OCI-LY3 (cell line): ENCODE measurements at regions not wholly inside any gene's neighbourhood (a gene's known extent, or its start where the extent isn't known, plus 50 kb on each side); places are given as distances from the start of the nearest gene placed in this dataset.

Source experiments
- H2AFZ ChIP-seq: fragments of 200-600, 300-600 bp; shearing (Covaris generic); 2 replicates; pipeline ENCODE4 v1.6.0; 2014; ENCODE audit warnings: antibody characterized with exemption, low read depth, low read length
- H3K27ac ChIP-seq: fragments of 200-600, 300-600 bp; sonication (generic); 2 replicates; pipeline ENCODE4 v1.5.1; 2014; ENCODE audit warnings: mild to moderate bottlenecking, low read length, moderate library complexity, mixed read lengths
- H3K27me3 ChIP-seq: fragments of 200-600, 300-600 bp; sonication (generic); 2 replicates; pipeline ENCODE4 v1.6.1; 2014; ENCODE audit warnings: low read depth, low read length, mixed read lengths
- H3K36me3 ChIP-seq: fragments of 200-600, 300-600 bp; sonication (generic); replicated peaks from 2 replicates; pipeline ENCODE3; 2014; ENCODE audit warnings: low read depth, low read length, mixed read lengths
- H3K4me1 ChIP-seq: fragments of 300-600, 200-600 bp; sonication (generic); 2 replicates; pipeline ENCODE4 v1.6.1; 2014; ENCODE audit warnings: low read length, mixed read lengths
- H3K4me2 ChIP-seq: fragments of 200-600, 300-600 bp; sonication (generic); 2 replicates; pipeline ENCODE4 v1.6.1; 2014; ENCODE audit warnings: low read length, mixed read lengths
- H3K4me3 ChIP-seq: fragments of 300-600, 200-600 bp; sonication (generic); 2 replicates; pipeline ENCODE4 v1.5.1; 2014; ENCODE audit warnings: antibody characterized with exemption, mild to moderate bottlenecking, low read length, moderate library complexity
- H3K79me2 ChIP-seq: fragments of 300-600, 200-600 bp; shearing (Covaris generic); 2 replicates; pipeline ENCODE4 v1.6.1; 2014; ENCODE audit warnings: mild to moderate bottlenecking, low read length, mixed read lengths
- H3K9ac ChIP-seq: fragments of 300-600, 200-600 bp; shearing (Covaris generic); 2 replicates; pipeline ENCODE4 v1.6.0; 2014; ENCODE audit warnings: mild to moderate bottlenecking, low read length, moderate library complexity
- H3K9me3 ChIP-seq: fragments of 200-600, 300-600 bp; shearing (Covaris generic); 2 replicates; pipeline ENCODE4 v1.6.1; 2014; ENCODE audit warnings: low read length, mixed read lengths; ENCODE audit not compliant: insufficient read depth
- H4K20me1 ChIP-seq: fragments of 200-600, 300-600 bp; sonication (generic); 2 replicates; pipeline ENCODE4 v1.6.1; 2016; ENCODE audit warnings: low read length, mixed read lengths; ENCODE audit not compliant: insufficient read depth
- EZH2phosphoT487 ChIP-seq: fragments of 200-600 bp; shearing (Covaris generic); IDR thresholded peaks from 2 replicates; pipeline ENCODE4 v1.6.1; 2018; ENCODE audit warnings: antibody characterized with exemption, mixed run types, low read depth
- TF ChIP-seq, protein P1 (sequence below): fragments of 200-600, 300-600 bp; sonication (generic); IDR thresholded peaks from 2 replicates; pipeline ENCODE4 v1.5.1; 2014; ENCODE audit warnings: antibody characterized with exemption, low read length, low read depth

DNA sequence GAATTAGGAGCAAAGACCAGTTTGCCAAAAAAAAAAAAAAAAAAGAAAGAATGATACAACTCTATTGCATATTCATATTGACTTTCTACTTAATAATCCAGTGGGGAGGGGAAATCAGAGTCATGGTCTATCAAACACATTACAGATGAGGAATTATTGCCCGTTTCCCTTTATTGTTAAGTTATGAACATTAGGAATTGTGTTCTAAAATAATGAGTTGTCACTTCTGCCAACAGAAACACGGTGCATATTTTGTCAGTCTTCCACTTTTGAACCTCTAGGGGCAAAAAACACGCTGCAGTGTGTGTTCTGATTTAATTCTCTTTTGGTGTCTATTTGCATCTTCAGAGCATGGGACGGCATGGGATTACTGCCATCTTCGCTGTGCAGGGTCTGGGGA, 115.7 kb upstream of the RHOBTB1 start:
- H3K36me3 ChIP-seq, result no peaks in the 10 kb centered on the region
- no peak for TF ChIP-seq EZH2phosphoT487
- TF ChIP-seq, protein P1, sequence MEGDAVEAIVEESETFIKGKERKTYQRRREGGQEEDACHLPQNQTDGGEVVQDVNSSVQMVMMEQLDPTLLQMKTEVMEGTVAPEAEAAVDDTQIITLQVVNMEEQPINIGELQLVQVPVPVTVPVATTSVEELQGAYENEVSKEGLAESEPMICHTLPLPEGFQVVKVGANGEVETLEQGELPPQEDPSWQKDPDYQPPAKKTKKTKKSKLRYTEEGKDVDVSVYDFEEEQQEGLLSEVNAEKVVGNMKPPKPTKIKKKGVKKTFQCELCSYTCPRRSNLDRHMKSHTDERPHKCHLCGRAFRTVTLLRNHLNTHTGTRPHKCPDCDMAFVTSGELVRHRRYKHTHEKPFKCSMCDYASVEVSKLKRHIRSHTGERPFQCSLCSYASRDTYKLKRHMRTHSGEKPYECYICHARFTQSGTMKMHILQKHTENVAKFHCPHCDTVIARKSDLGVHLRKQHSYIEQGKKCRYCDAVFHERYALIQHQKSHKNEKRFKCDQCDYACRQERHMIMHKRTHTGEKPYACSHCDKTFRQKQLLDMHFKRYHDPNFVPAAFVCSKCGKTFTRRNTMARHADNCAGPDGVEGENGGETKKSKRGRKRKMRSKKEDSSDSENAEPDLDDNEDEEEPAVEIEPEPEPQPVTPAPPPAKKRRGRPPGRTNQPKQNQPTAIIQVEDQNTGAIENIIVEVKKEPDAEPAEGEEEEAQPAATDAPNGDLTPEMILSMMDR, result no peak
- no peaks in the 10 kb centered on the region for H3K27me3 ChIP-seq
- H3K4me1 ChIP-seq, result no peaks in the 10 kb centered on the region
- H3K9ac ChIP-seq, result no peak overlapping the region
- H3K9me3 ChIP-seq, result no peaks in the 10 kb centered on the region
- H3K27ac ChIP-seq, result no peak overlapping the region
- no peak overlapping the region for H3K4me3 ChIP-seq
- no peak overlapping the region for H3K4me2 ChIP-seq
- no peaks in the 10 kb centered on the region for H4K20me1 ChIP-seq
- no peak overlapping the region for H2AFZ ChIP-seq
- H3K79me2 ChIP-seq, result no peaks in the 10 kb centered on the region

DNA sequence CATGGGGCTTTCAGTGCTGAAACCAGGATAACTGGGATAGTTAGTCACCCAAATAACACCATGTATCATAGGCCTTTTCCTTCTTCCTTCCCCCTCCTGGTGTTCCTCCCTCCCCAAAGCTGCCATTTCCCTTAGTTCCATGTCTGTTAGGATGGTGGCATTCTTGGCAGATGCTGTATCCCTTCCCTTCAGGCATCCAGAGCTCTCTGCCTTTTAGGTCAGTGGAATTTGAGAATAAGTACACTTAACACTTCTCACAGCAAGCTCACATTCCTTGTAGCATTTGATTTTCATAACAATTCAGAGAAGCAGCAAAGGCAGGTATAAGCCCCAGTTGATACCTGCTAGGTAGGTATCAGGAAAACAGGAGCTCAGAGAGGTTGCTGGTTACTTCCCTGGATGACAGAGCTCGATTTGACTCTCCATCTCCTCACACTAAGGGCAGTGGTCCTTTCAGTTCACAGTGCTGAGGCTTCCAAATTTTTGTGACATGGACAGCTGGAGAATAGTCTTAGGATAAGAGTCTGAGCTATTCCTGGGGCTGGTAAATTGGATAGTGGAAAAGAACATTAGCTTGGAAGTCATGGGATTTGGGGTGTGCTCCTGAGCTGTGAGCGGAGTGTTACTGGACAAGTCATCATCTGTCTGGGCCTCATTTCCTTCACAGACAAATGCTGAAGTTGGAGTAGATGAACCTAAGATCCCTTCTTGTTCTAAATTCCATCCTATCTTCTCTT, 108.7 kb upstream of the RHOBTB1 start:
- Histone ChIP-seq H3K27me3 (no peaks in the 10 kb centered on the region), H3K36me3 (no peaks in the 10 kb centered on the region), H3K9ac (no peak overlapping the region), H2AFZ (no peak overlapping the region), H3K4me3 (no peak overlapping the region), H4K20me1 (no peaks in the 10 kb centered on the region), H3K4me1 (peaks cover 9% of the 10 kb centered on the region), H3K27ac (no peak overlapping the region), H3K79me2 (no peaks in the 10 kb centered on the region), H3K9me3 (no peaks in the 10 kb centered on the region), H3K4me2 (no peak overlapping the region)
- no peak for TF ChIP-seq EZH2phosphoT487
- TF ChIP-seq, protein P1, result no peak

DNA sequence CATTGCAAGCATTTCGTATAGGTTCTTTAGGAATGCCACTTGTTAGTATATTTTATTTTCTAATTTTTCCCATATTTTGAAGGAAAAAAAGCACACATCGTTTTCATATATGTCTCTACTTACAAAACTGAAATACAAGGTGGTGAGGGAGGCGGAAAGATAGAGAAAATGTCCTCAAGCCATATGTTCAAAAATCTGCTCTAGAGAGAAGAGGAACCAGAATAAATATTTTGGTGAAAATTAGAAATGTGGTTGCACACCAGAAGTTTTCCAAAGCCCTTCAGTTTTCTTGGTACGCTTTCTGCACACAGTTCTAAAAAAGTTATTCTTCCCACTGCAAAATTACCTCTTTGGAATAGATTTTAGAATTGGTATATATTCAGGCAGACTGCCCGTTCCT, 107.4 kb upstream of the RHOBTB1 start:
- Histone ChIP-seq H3K9ac (no peak overlapping the region), H3K36me3 (no peaks in the 10 kb centered on the region), H2AFZ (no peak overlapping the region), H3K4me2 (no peak overlapping the region), H3K27me3 (no peaks in the 10 kb centered on the region), H3K4me3 (no peak overlapping the region), H3K9me3 (no peaks in the 10 kb centered on the region), H4K20me1 (no peaks in the 10 kb centered on the region), H3K27ac (no peak overlapping the region), H3K79me2 (no peaks in the 10 kb centered on the region), H3K4me1 (peaks cover 9% of the 10 kb centered on the region)
- TF ChIP-seq, protein P1, result no peak
- TF ChIP-seq EZH2phosphoT487, result no peak

DNA sequence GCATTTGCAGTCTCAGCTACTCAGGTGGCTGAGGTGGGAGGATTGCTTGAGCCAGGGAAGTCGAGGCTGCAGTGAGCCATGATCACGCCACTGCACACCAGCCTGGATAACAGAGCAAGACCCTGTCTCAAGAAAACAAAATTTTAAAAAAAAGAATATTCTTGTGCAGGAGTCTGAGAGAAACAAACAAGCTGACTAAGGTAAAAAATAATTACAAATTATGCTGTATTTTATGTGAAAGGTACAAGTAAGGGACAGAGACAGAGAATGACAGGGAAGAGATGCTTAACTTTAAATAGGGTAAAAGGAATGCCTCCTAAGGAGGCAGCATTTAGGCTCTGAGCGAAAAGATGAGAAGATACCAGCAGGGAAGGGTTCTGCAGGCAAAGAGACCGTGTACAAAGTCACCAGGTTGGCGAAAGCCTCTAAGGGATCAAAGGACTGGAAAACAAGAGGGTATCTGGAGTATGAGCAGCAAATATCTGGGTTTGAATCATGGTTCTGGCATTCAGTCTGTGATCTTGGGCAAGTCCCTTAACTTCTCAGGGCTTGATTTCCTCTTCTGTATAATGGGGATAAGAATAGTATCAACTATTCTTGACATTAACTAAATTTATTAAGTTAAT, 106.2 kb upstream of the RHOBTB1 start:
- Histone ChIP-seq H3K79me2 (no peaks in the 10 kb centered on the region), H3K9me3 (no peaks in the 10 kb centered on the region), H3K4me3 (no peak overlapping the region), H3K9ac (no peak overlapping the region), H3K27me3 (no peaks in the 10 kb centered on the region), H2AFZ (no peak overlapping the region), H4K20me1 (no peaks in the 10 kb centered on the region), H3K36me3 (no peaks in the 10 kb centered on the region), H3K4me1 (peaks cover 9% of the 10 kb centered on the region), H3K27ac (no peak overlapping the region), H3K4me2 (no peak overlapping the region)
- TF ChIP-seq EZH2phosphoT487, result no peak
